HG02981 (cell line): ENCODE measurements at regions not wholly inside any gene's neighbourhood (a gene's known extent, or its start where the extent isn't known, plus 50 kb on each side); places are given as distances from the start of the nearest gene placed in this dataset.

Experiments used
- ATAC-seq: cut with Tn5 transposase; IDR thresholded peaks from one replicate; pipeline ENCODE4 v1.9.1; 2021; ENCODE audit warnings: mild to moderate bottlenecking, moderate library complexity; ENCODE audit not compliant: unreplicated experiment

DNA sequence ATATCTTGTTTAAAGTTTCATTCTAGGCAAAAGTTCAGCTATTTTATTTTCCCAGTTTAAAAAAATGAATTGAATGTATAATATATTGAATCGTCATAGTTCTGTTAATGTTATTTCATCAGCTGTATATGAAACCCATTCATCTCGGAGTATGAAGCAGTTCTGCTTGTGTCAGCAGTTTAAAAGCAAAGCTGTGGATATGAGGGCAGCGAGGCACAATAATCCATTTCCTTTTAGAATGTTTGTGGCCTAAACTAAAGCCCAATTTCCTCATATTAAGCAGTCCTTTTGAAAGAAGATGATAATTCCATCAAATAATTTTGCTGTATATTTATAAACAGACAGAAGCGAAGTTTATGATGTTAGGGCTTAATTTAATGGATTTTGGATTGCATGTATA, 300.1 kb downstream of the SAMD5 start:
- no peak for ATAC-seq

DNA sequence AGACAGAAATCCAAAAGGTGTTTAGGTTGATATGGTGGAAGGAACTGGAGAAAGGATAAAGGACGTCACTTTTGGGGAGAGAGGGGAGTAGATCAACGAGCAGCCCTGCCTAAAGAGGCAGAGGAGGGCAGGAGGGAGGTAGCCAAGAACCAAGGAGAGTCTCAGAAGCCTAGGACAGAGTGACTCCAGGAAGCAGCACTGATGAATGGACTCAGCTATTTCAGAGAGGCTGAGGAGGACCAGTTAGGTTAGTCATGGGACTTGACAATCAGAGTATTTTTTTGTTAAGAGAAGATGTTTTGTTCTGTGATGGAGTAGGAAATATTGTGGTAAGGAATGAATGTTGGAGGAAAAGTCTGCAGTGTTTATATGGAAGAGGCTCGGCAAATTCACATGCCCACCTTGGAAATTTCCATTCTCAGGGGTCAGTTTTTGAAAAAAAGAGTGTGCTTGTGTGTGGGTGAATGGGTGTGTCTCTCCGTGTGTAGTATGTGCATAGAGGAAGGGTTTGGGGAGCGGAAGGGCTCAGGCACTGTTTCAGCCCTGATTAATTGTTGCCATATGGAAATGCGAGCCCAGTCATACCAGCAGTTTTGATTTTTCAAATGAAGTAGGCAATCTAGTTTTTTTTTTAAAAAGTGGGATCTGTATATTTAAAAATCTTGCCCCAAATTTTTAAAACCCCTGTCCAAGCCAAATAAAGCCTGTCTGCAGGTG, 303.6 kb downstream of the SAMD5 start:
- no peak for ATAC-seq

GRCh38 chr6:147817042-147817689, 308.7 kb downstream of the SAMD5 start:
- ATAC-seq: no peak

GRCh38 chr6:147820520-147820919, 312.0 kb downstream of the SAMD5 start:
- no peak for ATAC-seq

- no peak for ATAC-seq
Measured at GRCh38 chr6:147821295-147821897, 312.9 kb downstream of the SAMD5 start.

DNA sequence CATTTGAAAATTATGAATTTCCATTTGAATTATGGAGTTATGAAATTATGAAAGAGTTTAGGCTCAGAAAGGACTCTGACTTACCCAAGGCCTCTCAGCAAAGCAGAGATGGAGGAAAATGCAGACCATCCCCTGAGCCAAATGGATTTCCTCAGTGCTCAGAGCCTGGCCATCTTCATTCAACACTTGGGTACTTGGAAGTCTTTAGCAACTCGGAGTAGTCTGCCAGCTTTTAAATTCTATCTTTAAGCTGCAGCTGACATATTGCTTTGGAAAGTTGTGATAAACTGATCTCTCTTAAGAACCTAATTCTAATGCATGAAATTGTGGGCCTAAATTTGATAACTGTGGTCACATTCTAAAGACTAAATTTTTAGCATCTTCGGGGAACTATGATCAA, 315.4 kb downstream of the SAMD5 start:
- no peak for ATAC-seq

GRCh38 chr6:147825848-147826247, 317.4 kb downstream of the SAMD5 start:
- no peak for ATAC-seq

- no peak for ATAC-seq
Measured at GRCh38 chr6:147826698-147827097, 318.2 kb downstream of the SAMD5 start.

DNA sequence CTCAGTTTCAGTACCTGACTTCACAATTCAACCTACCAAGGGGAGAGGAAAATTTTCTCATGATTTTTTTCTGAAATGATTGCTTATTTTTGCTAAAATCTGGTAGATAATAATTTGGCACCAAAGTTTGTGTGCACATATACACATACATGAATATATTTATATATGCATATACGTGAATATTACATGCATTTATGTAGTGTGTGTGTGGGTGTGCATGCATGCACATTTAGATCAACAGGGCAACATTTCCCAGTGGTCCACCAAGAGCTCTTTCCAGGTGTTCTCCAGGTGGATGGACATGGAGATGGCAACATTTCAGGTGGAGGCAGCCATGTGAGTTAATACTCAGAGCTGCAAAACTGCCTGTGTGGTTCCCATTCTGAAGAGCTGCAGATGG, 320.9 kb downstream of the SAMD5 start:
- no peak for ATAC-seq

GRCh38 chr6:147829835-147830234, 321.3 kb downstream of the SAMD5 start:
- ATAC-seq: no peak

DNA sequence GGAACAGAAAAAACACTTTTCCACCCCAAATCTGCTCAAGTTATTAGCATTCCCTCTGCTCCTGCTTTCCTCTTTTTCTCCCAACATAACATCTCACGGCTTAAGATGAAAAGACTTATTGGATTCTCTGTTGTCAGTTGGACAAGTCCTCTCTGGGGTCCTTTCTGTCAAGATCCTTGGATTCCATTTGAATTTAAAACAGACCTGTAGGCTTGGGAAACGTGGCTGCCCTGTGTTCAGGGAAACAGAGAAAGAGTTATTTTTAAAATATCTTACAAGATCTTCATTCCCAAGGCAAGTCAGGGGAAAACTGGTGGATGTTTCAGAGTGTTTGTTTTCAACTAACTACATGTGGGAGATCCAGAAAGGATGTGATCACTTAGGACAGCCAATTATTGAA, 322.9 kb downstream of the SAMD5 start:
- no peak for ATAC-seq

- no peak for ATAC-seq
Measured at GRCh38 chr6:147833607-147834006, 325.1 kb downstream of the SAMD5 start.

GRCh38 chr6:147834084-147834776, 325.7 kb downstream of the SAMD5 start:
- ATAC-seq: no peak

- no peak for ATAC-seq
Measured at GRCh38 chr6:147837540-147837939, 329.1 kb downstream of the SAMD5 start.

- no peak for ATAC-seq
Measured at GRCh38 chr6:147839708-147840610, 331.5 kb downstream of the SAMD5 start.

DNA sequence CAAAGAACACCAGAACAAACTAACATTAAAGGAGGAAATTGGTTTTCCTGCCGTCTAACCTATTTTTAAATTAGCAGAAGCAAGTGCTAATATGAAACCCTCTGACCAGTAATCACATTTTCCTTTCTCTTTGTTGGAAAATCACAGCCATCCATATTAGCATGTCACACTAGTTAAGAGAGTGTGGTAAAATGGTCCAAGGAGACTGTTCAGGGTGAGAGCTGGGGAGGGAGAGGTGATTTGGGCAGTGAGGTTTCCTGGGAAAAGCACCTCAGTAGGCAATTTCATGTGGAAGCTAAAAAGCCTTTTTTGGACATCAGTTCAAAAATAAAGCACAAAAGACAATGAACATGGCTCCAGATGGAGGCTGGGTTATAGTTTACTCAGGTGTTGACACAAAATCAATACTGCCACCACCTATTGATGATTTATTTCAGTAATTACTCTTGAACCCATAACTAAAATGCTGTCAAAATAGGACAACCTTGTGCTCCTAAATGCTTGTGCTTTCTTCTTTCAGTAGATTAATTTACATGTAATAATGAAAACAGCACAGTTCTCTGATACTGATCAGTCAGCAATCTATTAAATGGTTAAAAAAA, 333.2 kb downstream of the SAMD5 start:
- ATAC-seq: no peak

GRCh38 chr6:147849401-147850330, 341.2 kb downstream of the SAMD5 start:
- ATAC-seq: no peak

GRCh38 chr6:147852772-147853171, 344.3 kb downstream of the SAMD5 start:
- no peak for ATAC-seq

DNA sequence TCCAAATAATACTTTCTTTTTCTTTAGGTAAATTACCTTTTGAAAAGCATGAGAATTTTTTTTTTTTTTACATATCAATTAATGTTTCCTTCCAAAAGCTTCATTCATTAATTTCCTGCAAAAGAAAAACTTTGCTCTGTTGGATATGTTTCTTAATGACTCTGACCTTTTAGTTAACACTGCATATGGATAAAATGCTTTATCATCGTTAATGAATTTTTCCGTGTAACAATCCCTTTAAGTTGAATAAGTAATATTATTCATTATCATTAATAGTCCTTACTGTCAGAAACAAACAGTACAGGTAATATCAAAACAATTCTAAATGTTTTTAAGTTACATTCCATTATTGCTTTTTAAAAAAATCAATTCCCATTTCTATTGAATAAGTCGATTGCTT, 345.1 kb downstream of the SAMD5 start:
- ATAC-seq: no peak
